H1 (cell line): ENCODE measurements at regions not wholly inside any gene's neighbourhood (a gene's known extent, or its start where the extent isn't known, plus 50 kb on each side); places are given as distances from the start of the nearest gene placed in this dataset.

Experiments
- ATF2 ChIP-seq: IDR thresholded peaks from 2 replicates; pipeline ENCODE4 v1.6.1; 2012; ENCODE audit warnings: low read length, inconsistent platforms
- ATF3 ChIP-seq: IDR thresholded peaks from 2 replicates; pipeline ENCODE4 v1.6.1; 2011; ENCODE audit warnings: low read depth, mild to moderate bottlenecking, low read length; ENCODE audit not compliant: insufficient read depth
- CHD1 ChIP-seq: IDR thresholded peaks from 2 replicates; pipeline ENCODE4 v1.6.1; 2012; ENCODE audit warnings: low read depth, low read length, improper control_type of control experiment
- CHD2 ChIP-seq: IDR thresholded peaks from 2 replicates; pipeline ENCODE4 v1.6.1; 2012; ENCODE audit warnings: low read length, improper control_type of control experiment
- CHD7 ChIP-seq: fragments of 300-600 bp; sonication (generic); IDR thresholded peaks from 2 replicates; pipeline ENCODE4 v1.7.1; 2012; ENCODE audit warnings: low read length, moderate library complexity, mild to moderate bottlenecking, inconsistent platforms; ENCODE audit not compliant: insufficient replicate concordance
- CTBP2 ChIP-seq: IDR thresholded peaks from 2 replicates; pipeline ENCODE4 v1.7.0; 2011; ENCODE audit warnings: borderline replicate concordance, mild to moderate bottlenecking, moderate library complexity, mixed read lengths, low read length; ENCODE audit not compliant: insufficient read depth, insufficient read length
- GTF2F1 ChIP-seq: IDR thresholded peaks from 2 replicates; pipeline ENCODE4 v1.6.1; 2012; ENCODE audit warnings: low read depth, low read length, improper control_type of control experiment, borderline replicate concordance
- RBBP5 ChIP-seq: IDR thresholded peaks from 2 replicates; pipeline ENCODE4 v1.7.1; 2012; ENCODE audit warnings: low read depth, mild to moderate bottlenecking, inconsistent platforms, low read length, moderate library complexity, borderline replicate concordance
- SIX5 ChIP-seq: IDR thresholded peaks from 2 replicates; pipeline ENCODE4 v1.6.1; 2011; ENCODE audit warnings: mild to moderate bottlenecking, low read depth, low read length
- ZNF274 ChIP-seq: IDR thresholded peaks from 2 replicates; pipeline ENCODE4 v1.7.0; 2012; ENCODE audit warnings: low read length, borderline replicate concordance; ENCODE audit errors: extremely low read depth

GRCh38 chr22:48102581-48102980 lies 1340.1 kb downstream of the TBC1D22A start (continued):
- TF ChIP-seq CHD7, result no peak
- no peak for TF ChIP-seq GTF2F1
- TF ChIP-seq RBBP5, result no peak
- TF ChIP-seq ATF3, result no peak
- no peak for TF ChIP-seq CTBP2
- TF ChIP-seq CHD2, result no peak
- TF ChIP-seq ATF2, result no peak
- TF ChIP-seq SIX5, result no peak
- no peak for TF ChIP-seq ZNF274
- TF ChIP-seq CHD1, result no peak
